OCI-LY3 (cell line): ENCODE measurements at regions not wholly inside any gene's neighbourhood (a gene's known extent, or its start where the extent isn't known, plus 50 kb on each side); places are given as distances from the start of the nearest gene placed in this dataset.

Source experiments
- EZH2phosphoT487 ChIP-seq: fragments of 200-600 bp; shearing (Covaris generic); IDR thresholded peaks from 2 replicates; pipeline ENCODE4 v1.6.1; 2018; ENCODE audit warnings: antibody characterized with exemption, mixed run types, low read depth
- TF ChIP-seq, protein P1 (sequence below): fragments of 200-600, 300-600 bp; sonication (generic); IDR thresholded peaks from 2 replicates; pipeline ENCODE4 v1.5.1; 2014; ENCODE audit warnings: antibody characterized with exemption, low read length, low read depth

DNA sequence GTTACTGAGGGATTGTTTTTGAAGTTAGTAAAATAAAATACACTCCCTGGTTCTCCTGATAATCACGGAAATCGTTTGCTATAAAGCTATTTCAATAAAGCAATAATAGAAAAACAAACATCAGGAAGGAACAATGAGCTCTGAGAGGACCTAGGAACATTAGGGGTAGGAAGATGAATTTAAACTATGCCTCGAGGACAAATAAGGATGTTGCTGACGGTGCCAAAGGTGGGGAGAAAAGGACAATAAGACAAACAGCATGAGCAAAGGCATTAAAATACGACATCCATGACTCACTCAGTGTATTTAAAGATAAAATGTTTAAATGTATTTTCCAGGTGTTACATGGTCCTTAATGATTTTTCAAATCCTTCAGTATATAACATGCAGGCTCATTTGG is 110.3 kb downstream of the MTNR1A start:
- TF ChIP-seq, protein P1, sequence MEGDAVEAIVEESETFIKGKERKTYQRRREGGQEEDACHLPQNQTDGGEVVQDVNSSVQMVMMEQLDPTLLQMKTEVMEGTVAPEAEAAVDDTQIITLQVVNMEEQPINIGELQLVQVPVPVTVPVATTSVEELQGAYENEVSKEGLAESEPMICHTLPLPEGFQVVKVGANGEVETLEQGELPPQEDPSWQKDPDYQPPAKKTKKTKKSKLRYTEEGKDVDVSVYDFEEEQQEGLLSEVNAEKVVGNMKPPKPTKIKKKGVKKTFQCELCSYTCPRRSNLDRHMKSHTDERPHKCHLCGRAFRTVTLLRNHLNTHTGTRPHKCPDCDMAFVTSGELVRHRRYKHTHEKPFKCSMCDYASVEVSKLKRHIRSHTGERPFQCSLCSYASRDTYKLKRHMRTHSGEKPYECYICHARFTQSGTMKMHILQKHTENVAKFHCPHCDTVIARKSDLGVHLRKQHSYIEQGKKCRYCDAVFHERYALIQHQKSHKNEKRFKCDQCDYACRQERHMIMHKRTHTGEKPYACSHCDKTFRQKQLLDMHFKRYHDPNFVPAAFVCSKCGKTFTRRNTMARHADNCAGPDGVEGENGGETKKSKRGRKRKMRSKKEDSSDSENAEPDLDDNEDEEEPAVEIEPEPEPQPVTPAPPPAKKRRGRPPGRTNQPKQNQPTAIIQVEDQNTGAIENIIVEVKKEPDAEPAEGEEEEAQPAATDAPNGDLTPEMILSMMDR, result no peak
- no peak for TF ChIP-seq EZH2phosphoT487
